NT2/D1 (cell line): ENCODE measurements at regions not wholly inside any gene's neighbourhood (a gene's known extent, or its start where the extent isn't known, plus 50 kb on each side); places are given as distances from the start of the nearest gene placed in this dataset.

ENCODE experiments used
- SUZ12 ChIP-seq: IDR thresholded peaks from 2 replicates; pipeline ENCODE4 v1.6.1; 2011; ENCODE audit not compliant: insufficient read length, insufficient read depth; ENCODE audit errors: extremely low read depth
- YY1 ChIP-seq: IDR thresholded peaks from 2 replicates; pipeline ENCODE4 v1.6.1; 2011; ENCODE audit not compliant: insufficient read length, insufficient read depth

DNA sequence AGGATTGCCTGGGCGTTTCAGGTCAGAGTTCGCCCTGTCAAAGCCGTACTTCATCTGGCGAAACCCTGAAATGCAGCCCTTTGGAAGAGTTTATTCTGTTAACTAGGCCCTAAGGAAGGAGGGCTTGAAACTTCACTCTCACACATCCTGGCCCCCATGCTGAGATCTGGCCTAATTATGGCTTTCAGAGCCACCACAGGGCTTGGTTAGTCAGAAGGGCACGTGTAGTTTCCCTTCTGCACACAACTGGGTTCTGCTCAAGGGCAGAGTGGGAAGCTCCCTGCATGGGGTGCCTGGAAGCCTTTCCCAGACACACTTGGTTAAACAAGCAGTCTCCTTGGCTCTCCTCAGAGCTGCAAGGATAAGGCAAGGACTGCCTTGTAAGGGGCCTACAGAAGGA, 397.3 kb downstream of the SHISA9 start:
- TF ChIP-seq YY1 (no peak), SUZ12 (no peak)
